Urothelium cell line (cell line): ENCODE measurements at regions not wholly inside any gene's neighbourhood (a gene's known extent, or its start where the extent isn't known, plus 50 kb on each side); places are given as distances from the start of the nearest gene placed in this dataset.

ENCODE experiments used
- DNase-seq: peaks from one replicate; pipeline ENCODE4 v3.0.0; 2011; ENCODE audit warnings: low spot score, mixed read lengths
- FAIRE-seq: peaks from 2 replicates; lab custom pipeline; 2011; peaks lifted over from hg19 to GRCh38; lab: Jason Lieb, UNC

GRCh38 chr14:104446611-104447010 lies 133.0 kb upstream of the C14orf180 start:
- FAIRE-seq (no peak), DNase-seq (no peak)

- FAIRE-seq: no peak
- no peak for DNase-seq
Measured at GRCh38 chr14:104447750-104448149, 131.8 kb upstream of the C14orf180 start.

GRCh38 chr14:104448321-104448720 lies 131.2 kb upstream of the C14orf180 start:
- FAIRE-seq (no peak), DNase-seq (no peak)

GRCh38 chr14:104448721-104449120 lies 130.8 kb upstream of the C14orf180 start:
- FAIRE-seq (no peak), DNase-seq (no peak)

- DNase-seq (no peak), FAIRE-seq (no peak)
Measured at GRCh38 chr14:104450811-104451401, 128.7 kb upstream of the C14orf180 start.

- no peak for FAIRE-seq
- no peak for DNase-seq
Measured at GRCh38 chr14:104451474-104451873, 128.1 kb upstream of the C14orf180 start.

- DNase-seq: no peak
- FAIRE-seq: no peak
Measured at GRCh38 chr14:104458845-104459244, 120.7 kb upstream of the C14orf180 start.

- DNase-seq (no peak), FAIRE-seq (no peak)
Measured at GRCh38 chr14:104460791-104461651, 118.5 kb upstream of the C14orf180 start.

GRCh38 chr14:104461676-104462449 lies 117.7 kb upstream of the C14orf180 start:
- DNase-seq: peak; percentile 21
- no peak for FAIRE-seq

- no peak for DNase-seq
- no peak for FAIRE-seq
Measured at GRCh38 chr14:104462651-104463630, 116.6 kb upstream of the C14orf180 start.

GRCh38 chr14:104464907-104465306 lies 114.7 kb upstream of the C14orf180 start:
- DNase-seq (no peak), FAIRE-seq (no peak)

- FAIRE-seq (no peak), DNase-seq (no peak)
Measured at GRCh38 chr14:104465482-104466390, 113.8 kb upstream of the C14orf180 start.

- no peak for DNase-seq
- no peak for FAIRE-seq
Measured at GRCh38 chr14:104467236-104467635, 112.3 kb upstream of the C14orf180 start.

GRCh38 chr14:104467641-104468040 lies 111.9 kb upstream of the C14orf180 start:
- FAIRE-seq (no peak), DNase-seq (no peak)

- DNase-seq: no peak
- no peak for FAIRE-seq
Measured at GRCh38 chr14:104469591-104469990, 110.0 kb upstream of the C14orf180 start.

- FAIRE-seq (no peak), DNase-seq (no peak)
Measured at GRCh38 chr14:104470588-104470987, 109.0 kb upstream of the C14orf180 start.

GRCh38 chr14:104471114-104471513 lies 108.5 kb upstream of the C14orf180 start:
- DNase-seq: no peak
- no peak for FAIRE-seq

GRCh38 chr14:104472073-104472472 lies 107.5 kb upstream of the C14orf180 start:
- DNase-seq (no peak), FAIRE-seq (peak; percentile 84)

- FAIRE-seq: no peak
Measured at GRCh38 chr14:104472536-104473243, 106.9 kb upstream of the C14orf180 start.

More at GRCh38 chr14:104472536-104473243, 106.9 kb upstream of the C14orf180 start:
- no peak for DNase-seq
